ENCODE measurements at regions not wholly inside any gene's neighbourhood (a gene's known extent, or its start where the extent isn't known, plus 50 kb on each side); places are given as distances from the start of the nearest gene placed in this dataset.

GRCh38 chr2:16413285-16413684 is 252.3 kb downstream of the CYRIA start:
- TF ChIP-seq L3MBTL2 (conservative IDR thresholded peaks at IDR 0.05) (no peak), FOXK2 (IDR thresholded peaks at IDR 0.05) (no peak), LEF1 (IDR thresholded peaks at IDR 0.05; ENCODE audit: borderline replicate concordance) (no peak), TARDBP (IDR thresholded peaks at IDR 0.05) (no peak), FOXM1 (IDR thresholded peaks at IDR 0.05; ENCODE audit: borderline replicate concordance) (no peak), SP1 (IDR thresholded peaks at IDR 0.05) (no peak)
- POLR2A ChIA-PET: no interaction called here

GRCh38 chr2:16412321-16413030 is 253.2 kb downstream of the CYRIA start:
- ChIA-PET POLR2A (no interaction called here), CTCF (no interaction called here)
- TF ChIP-seq BHLHE40 (IDR thresholded peaks at IDR 0.05; ENCODE audit: borderline replicate concordance): no peak
- no peak for TF ChIP-seq HDGF (IDR thresholded peaks at IDR 0.05; ENCODE audit: borderline replicate concordance)
- TF ChIP-seq ARNT (IDR thresholded peaks at IDR 0.05): no peak
- no peak for DNase-seq (ENCODE audit: extremely low spot score)

More at GRCh38 chr2:16413285-16413684, 252.3 kb downstream of the CYRIA start:
- no peak for DNase-seq (ENCODE audit: extremely low spot score)
- CTCF ChIA-PET: no interaction called here

GRCh38 chr2:16411788-16412187 is 253.8 kb downstream of the CYRIA start:
- TF ChIP-seq NFRKB (IDR thresholded peaks at IDR 0.05) (no peak), L3MBTL2 (conservative IDR thresholded peaks at IDR 0.05) (no peak), SP1 (IDR thresholded peaks at IDR 0.05) (no peak), HDGF (IDR thresholded peaks at IDR 0.05; ENCODE audit: borderline replicate concordance) (no peak), ELF4 (IDR thresholded peaks at IDR 0.05) (no peak), FOXK2 (IDR thresholded peaks at IDR 0.05) (no peak), ZNF384 (IDR thresholded peaks at IDR 0.05) (no peak), SUZ12 (IDR thresholded peaks at IDR 0.05) (no peak), TARDBP (IDR thresholded peaks at IDR 0.05) (no peak), BHLHE40 (IDR thresholded peaks at IDR 0.05; ENCODE audit: borderline replicate concordance) (no peak), ARNT (IDR thresholded peaks at IDR 0.05) (no peak), CTBP1 (IDR thresholded peaks at IDR 0.05; ENCODE audit: borderline replicate concordance) (no peak), LEF1 (IDR thresholded peaks at IDR 0.05; ENCODE audit: borderline replicate concordance) (no peak), PKNOX1 (IDR thresholded peaks at IDR 0.05) (no peak), FOXM1 (IDR thresholded peaks at IDR 0.05; ENCODE audit: borderline replicate concordance) (no peak), FOXA1 (IDR thresholded peaks at IDR 0.05) (no peak)
- ChIA-PET CTCF (no interaction called here), POLR2A (no interaction called here)
- DNase-seq (ENCODE audit: extremely low spot score): no peak

GRCh38 chr2:16409849-16410248 is 255.8 kb downstream of the CYRIA start:
- no peak for DNase-seq (ENCODE audit: extremely low spot score)
- ChIA-PET CTCF (no interaction called here), POLR2A (no interaction called here)
- TF ChIP-seq SUZ12 (IDR thresholded peaks at IDR 0.05) (no peak), FOXA1 (IDR thresholded peaks at IDR 0.05) (no peak), ELF4 (IDR thresholded peaks at IDR 0.05) (no peak), SP1 (IDR thresholded peaks at IDR 0.05) (no peak), CTBP1 (IDR thresholded peaks at IDR 0.05; ENCODE audit: borderline replicate concordance) (no peak), FOXK2 (IDR thresholded peaks at IDR 0.05) (no peak), ZNF384 (IDR thresholded peaks at IDR 0.05) (no peak), FOXM1 (IDR thresholded peaks at IDR 0.05; ENCODE audit: borderline replicate concordance) (no peak), ARNT (IDR thresholded peaks at IDR 0.05) (no peak), PKNOX1 (IDR thresholded peaks at IDR 0.05) (no peak), TARDBP (IDR thresholded peaks at IDR 0.05) (no peak), HDGF (IDR thresholded peaks at IDR 0.05; ENCODE audit: borderline replicate concordance) (no peak), LEF1 (IDR thresholded peaks at IDR 0.05; ENCODE audit: borderline replicate concordance) (no peak), L3MBTL2 (conservative IDR thresholded peaks at IDR 0.05) (no peak)

- POLR2A ChIA-PET: no interaction called here
- CTCF ChIA-PET: no interaction called here
- no peak for TF ChIP-seq L3MBTL2 (conservative IDR thresholded peaks at IDR 0.05)
- no peak for TF ChIP-seq ARNT (IDR thresholded peaks at IDR 0.05)
- no peak for TF ChIP-seq FOXK2 (IDR thresholded peaks at IDR 0.05)
- no peak for TF ChIP-seq HDGF (IDR thresholded peaks at IDR 0.05; ENCODE audit: borderline replicate concordance)
- no peak for TF ChIP-seq SP1 (IDR thresholded peaks at IDR 0.05)
- no peak for DNase-seq (ENCODE audit: extremely low spot score)
These were observed 256.6 kb downstream of the CYRIA start for GRCh38 chr2:16409006-16409390.

GRCh38 chr2:16408331-16409005 is 257.2 kb downstream of the CYRIA start:
- CTCF ChIA-PET: no interaction called here
- POLR2A ChIA-PET: no interaction called here

More at GRCh38 chr2:16408331-16409005, 257.2 kb downstream of the CYRIA start:
- no peak for DNase-seq (ENCODE audit: extremely low spot score)
- TF ChIP-seq TARDBP (IDR thresholded peaks at IDR 0.05): no peak
- no peak for TF ChIP-seq FOXK2 (IDR thresholded peaks at IDR 0.05)
- no peak for TF ChIP-seq ZNF384 (IDR thresholded peaks at IDR 0.05)
- TF ChIP-seq FOXA1 (IDR thresholded peaks at IDR 0.05): no peak
- no peak for TF ChIP-seq HDGF (IDR thresholded peaks at IDR 0.05; ENCODE audit: borderline replicate concordance)
- no peak for TF ChIP-seq LEF1 (IDR thresholded peaks at IDR 0.05; ENCODE audit: borderline replicate concordance)
- TF ChIP-seq ARNT (IDR thresholded peaks at IDR 0.05): no peak
- no peak for TF ChIP-seq ELF4 (IDR thresholded peaks at IDR 0.05)
- TF ChIP-seq L3MBTL2 (conservative IDR thresholded peaks at IDR 0.05): no peak
- TF ChIP-seq BHLHE40 (IDR thresholded peaks at IDR 0.05; ENCODE audit: borderline replicate concordance): no peak
- TF ChIP-seq NFRKB (IDR thresholded peaks at IDR 0.05): no peak
- no peak for TF ChIP-seq CTBP1 (IDR thresholded peaks at IDR 0.05; ENCODE audit: borderline replicate concordance)
- TF ChIP-seq PKNOX1 (IDR thresholded peaks at IDR 0.05): no peak
